GM12873 (cell line): ENCODE measurements at regions not wholly inside any gene's neighbourhood (a gene's known extent, or its start where the extent isn't known, plus 50 kb on each side); places are given as distances from the start of the nearest gene placed in this dataset.

Source experiments
- CTCF ChIP-seq: IDR thresholded peaks from 2 replicates; pipeline ENCODE4 v1.5.1; 2012; ENCODE audit warnings: low read depth, mild to moderate bottlenecking, moderate library complexity, low read length, control low read depth; ENCODE audit not compliant: insufficient read depth; ENCODE audit errors: missing control alignments

- TF ChIP-seq CTCF, result no peak
These were observed 553.2 kb downstream of the CD83 start for GRCh38 chr6:14670806-14671205.

- no peak for TF ChIP-seq CTCF
These were observed 553.7 kb downstream of the CD83 start for GRCh38 chr6:14671261-14671681.

GRCh38 chr6:14671937-14672336 is 554.4 kb downstream of the CD83 start:
- no peak for TF ChIP-seq CTCF

DNA sequence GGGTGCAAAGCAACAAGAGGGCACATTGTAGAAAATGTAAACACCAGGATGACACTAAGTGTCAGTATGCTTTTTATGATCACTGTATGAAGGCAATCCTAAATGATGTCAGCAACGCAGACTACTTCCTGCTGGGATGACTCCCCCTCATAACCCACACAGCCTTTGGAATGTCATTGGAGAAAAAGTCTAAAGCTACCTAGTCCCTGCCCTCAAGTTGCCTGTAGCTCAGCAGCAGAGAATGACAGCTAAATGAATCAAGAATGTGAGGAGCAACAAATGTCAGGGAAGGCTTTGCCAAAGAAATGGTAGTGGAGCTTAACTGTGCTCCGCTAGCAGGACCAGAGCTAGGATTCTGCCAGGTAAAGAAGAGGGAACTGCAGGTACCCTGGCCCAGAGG is 555.6 kb downstream of the CD83 start:
- no peak for TF ChIP-seq CTCF

- no peak for TF ChIP-seq CTCF
These were observed 556.9 kb downstream of the CD83 start for GRCh38 chr6:14674458-14674857.

DNA sequence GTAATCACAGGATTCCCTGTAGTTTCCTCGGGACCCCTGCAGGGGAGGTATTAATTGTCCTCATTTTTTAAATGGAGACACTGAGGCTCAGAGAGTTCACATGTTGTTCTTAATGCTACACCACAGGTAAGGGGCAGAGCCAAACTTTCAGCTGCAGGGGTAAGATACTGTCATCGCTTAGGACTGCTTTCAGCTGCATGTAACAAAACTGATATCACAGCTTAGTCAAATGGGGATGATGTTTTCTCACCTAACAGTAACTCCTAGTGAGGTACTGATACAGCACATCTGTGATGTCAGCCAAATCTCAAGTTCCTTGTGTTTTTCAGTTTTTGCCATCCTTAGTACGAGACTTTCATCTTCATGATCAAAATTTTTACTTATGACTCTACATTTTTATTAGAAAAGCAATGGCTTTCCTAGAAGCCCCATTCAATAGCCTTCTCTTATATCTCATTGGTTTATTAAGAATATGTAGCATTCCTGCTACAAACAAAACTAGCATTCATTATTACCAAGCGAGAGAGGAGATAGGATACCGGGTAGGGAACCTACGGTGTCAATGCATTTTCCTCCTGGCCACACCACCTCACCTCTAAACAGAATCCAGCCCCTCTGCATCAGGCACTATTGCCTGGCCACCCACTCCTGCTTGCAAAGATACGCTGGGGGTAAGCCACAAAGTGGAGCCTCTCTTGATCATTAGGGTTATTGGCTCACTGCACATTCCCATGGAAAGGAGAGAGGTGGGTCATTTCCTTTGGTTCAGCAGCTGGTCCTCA is 557.5 kb downstream of the CD83 start:
- TF ChIP-seq CTCF, result no peak

DNA sequence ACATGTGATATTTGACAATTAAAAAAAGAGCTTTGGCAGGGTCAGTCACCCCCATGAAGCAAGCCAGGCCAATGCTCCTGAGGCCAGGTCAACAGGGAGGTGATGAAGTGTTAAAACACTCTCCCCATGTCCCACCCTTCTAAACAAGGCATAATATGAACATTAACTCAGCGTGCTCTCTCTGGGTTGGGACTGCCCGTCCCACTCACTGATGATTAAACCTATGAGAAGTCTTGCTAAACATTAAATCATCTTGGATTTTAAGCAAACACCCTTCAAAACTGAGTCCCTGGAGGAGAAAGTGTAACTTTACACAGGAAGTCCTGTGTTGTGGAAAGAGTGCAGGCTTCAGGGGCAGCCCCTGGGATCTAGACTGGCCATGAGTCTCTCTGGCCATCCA is 558.5 kb downstream of the CD83 start:
- no peak for TF ChIP-seq CTCF
